ENCODE measurements at regions not wholly inside any gene's neighbourhood (a gene's known extent, or its start where the extent isn't known, plus 50 kb on each side); places are given as distances from the start of the nearest gene placed in this dataset.

DNA sequence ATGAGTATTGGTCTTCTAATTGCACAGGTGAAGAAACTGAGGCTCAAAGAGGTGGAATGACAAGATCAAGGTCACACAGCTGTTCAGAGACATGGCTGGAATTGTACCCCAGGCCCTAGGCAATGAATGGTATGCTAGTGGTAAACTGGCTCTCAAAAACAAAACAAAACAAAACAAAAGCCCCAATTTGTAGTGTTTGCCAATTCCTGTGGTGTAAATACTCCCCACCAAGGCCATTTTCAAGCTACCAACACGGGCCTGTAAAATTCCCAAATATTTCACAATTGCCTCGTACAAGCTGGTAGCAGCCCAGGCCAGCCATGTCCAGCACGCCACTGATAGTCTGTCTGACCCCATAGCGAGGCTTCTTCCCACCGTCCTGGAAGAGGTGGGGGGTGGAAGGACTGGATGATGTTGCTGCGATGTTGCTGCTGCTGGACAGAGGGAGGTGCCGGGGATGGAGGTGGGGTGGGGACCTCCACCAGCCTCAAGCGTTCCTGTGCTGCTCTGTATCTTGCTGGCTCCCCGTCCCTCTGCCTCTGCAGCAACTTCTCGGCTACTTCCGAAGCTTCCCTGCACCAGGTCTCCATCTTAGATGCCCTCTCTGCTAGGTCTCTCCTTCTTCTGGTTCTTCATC, 62.2 kb upstream of the RUNX3 start:
- Histone ChIP-seq H2BK12ac (ENCODE audit: insufficient read length, low read depth, low read length) (no peak overlapping the region), H3K14ac (ENCODE audit: insufficient read depth, low read length) (no peak overlapping the region), H3K4me2 (ENCODE audit: insufficient read depth, insufficient read length, low read length) (no peak overlapping the region), H3T11ph (ENCODE audit: low read length) (no peak overlapping the region), H3K9ac (ENCODE audit: extremely low read depth, insufficient read length, low read length) (no peak overlapping the region), H4K20me1 (ENCODE audit: control insufficient read depth, insufficient read depth, insufficient read length) (no peaks in the 10 kb centered on the region), H4K8ac (replicated peaks; ENCODE audit: insufficient read length, low read depth, low read length) (no peak overlapping the region), H3K56ac (ENCODE audit: insufficient read length, low read depth, low read length) (no peak overlapping the region), H4K91ac (ENCODE audit: insufficient read length, low read depth, low read length) (no peak overlapping the region), H3K23ac (ENCODE audit: insufficient read length, low read depth, low read length) (no peak overlapping the region), H3K4ac (ENCODE audit: low read depth, low read length) (no peak overlapping the region), H2AK5ac (ENCODE audit: insufficient read length, low read length) (no peak overlapping the region), H3K4me1 (ENCODE audit: insufficient read depth, low read length) (no peaks in the 10 kb centered on the region), H3K23me2 (ENCODE audit: insufficient read length, low read depth, low read length, poor library complexity, severe bottlenecking) (no peaks in the 10 kb centered on the region), H2BK20ac (ENCODE audit: low read depth, low read length, poor library complexity, severe bottlenecking) (no peak overlapping the region), H3K79me2 (ENCODE audit: insufficient read depth, low read length) (no peaks in the 10 kb centered on the region), H3K79me1 (ENCODE audit: insufficient read depth, low read depth, low read length, poor library complexity, severe bottlenecking) (no peaks in the 10 kb centered on the region), H2AFZ (ENCODE audit: low read length) (no peak overlapping the region), H3K18ac (ENCODE audit: insufficient read length, low read depth, low read length) (no peak overlapping the region), H2BK120ac (ENCODE audit: low read depth, low read length, poor library complexity, severe bottlenecking) (no peak overlapping the region), H2BK15ac (ENCODE audit: low read depth, low read length) (no peak overlapping the region), H3K27ac (ENCODE audit: insufficient read length, low read depth, low read length) (no peak overlapping the region), H3K27me3 (ENCODE audit: insufficient read depth, low read length) (no peaks in the 10 kb centered on the region), H2BK5ac (ENCODE audit: insufficient read length, low read length) (no peak overlapping the region), H4K5ac (ENCODE audit: insufficient read length, low read depth, low read length) (no peak overlapping the region), H3K9me3 (ENCODE audit: control insufficient read depth, low read depth, low read length) (no peaks in the 10 kb centered on the region)
- TF ChIP-seq, protein P1, sequence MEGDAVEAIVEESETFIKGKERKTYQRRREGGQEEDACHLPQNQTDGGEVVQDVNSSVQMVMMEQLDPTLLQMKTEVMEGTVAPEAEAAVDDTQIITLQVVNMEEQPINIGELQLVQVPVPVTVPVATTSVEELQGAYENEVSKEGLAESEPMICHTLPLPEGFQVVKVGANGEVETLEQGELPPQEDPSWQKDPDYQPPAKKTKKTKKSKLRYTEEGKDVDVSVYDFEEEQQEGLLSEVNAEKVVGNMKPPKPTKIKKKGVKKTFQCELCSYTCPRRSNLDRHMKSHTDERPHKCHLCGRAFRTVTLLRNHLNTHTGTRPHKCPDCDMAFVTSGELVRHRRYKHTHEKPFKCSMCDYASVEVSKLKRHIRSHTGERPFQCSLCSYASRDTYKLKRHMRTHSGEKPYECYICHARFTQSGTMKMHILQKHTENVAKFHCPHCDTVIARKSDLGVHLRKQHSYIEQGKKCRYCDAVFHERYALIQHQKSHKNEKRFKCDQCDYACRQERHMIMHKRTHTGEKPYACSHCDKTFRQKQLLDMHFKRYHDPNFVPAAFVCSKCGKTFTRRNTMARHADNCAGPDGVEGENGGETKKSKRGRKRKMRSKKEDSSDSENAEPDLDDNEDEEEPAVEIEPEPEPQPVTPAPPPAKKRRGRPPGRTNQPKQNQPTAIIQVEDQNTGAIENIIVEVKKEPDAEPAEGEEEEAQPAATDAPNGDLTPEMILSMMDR (conservative IDR thresholded peaks at IDR 0.05): no peak
- no CpG with 5 or more reads among the region's 11 CpGs for WGBS (ENCODE audit: extremely low coverage, insufficient read length, low lambda C conversion rate)
- no peak for DNase-seq
- Mint-ChIP-seq H3K27ac (no peak overlapping the region), H3K36me3 (ENCODE audit: insufficient read depth in 1 of 3, low read depth in 3 of 3) (no peaks in the 10 kb centered on the region), H3K9me3 (no peaks in the 10 kb centered on the region; a peak in 1 of 5 replicates), H3K4me1 (peaks cover 15 to 34% of the 10 kb centered on the region in 2 experiments), H3K27me3 (ENCODE audit: low read depth) (peaks cover 7% of the 10 kb centered on the region), H3K4me3 (no peak overlapping the region)

Data from H9 (cell line).